NCI-H526 (cell line): ENCODE measurements at regions not wholly inside any gene's neighbourhood (a gene's known extent, or its start where the extent isn't known, plus 50 kb on each side); places are given as distances from the start of the nearest gene placed in this dataset.
"Not testable (repeated sequence)": the region's sequence is repeated elsewhere in the genome, so short reads cannot be mapped to it uniquely, and the experiment has no call there.

Source experiments
- DNase-seq, 2 experiments: peaks; one replicate each; lab custom pipeline; 2025; lab: John Stamatoyannopoulos, UW

DNA sequence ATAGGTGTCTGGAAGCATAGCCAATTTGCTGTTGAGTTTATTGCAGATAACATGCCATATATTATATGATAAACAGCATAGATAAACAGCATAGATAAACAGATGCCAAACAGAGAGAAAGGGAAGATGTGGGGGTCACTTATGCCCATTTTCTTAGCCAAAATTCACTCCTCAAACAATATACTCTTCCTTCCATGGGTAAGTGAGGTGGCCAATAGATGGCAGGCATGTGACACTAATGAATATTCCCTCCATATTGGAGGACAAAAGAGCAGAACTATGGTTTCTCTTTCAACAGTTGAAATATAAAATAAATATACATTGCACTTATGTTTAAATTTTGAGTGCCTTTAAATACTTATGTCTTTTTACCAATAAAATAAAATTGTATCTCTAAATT lies 1212.8 kb downstream of the REEP3 start:
- DNase-seq = no peak

DNA sequence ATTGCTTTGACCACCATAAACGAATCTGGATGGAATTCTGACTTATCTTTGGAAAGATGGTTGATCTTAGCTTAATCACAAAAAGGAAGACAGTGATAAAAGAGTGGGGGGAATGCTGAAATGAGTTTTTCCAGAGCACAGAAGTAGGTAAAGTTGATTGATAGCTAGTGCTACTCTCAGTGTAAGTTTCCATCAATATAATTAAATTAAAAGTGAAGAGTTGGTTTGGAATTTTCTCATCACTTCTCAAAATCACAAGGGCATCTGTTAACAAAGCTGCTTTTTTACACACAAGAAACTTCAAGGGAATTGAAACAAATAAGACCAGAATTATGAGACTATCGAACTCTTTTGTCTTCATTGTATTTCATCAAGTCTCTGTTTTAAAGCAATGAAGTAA lies 1217.3 kb downstream of the REEP3 start:
- DNase-seq = no peak

- no peak for DNase-seq
Observed at GRCh38 chr10:64745565-64745964, 1224.4 kb downstream of the REEP3 start.

DNA sequence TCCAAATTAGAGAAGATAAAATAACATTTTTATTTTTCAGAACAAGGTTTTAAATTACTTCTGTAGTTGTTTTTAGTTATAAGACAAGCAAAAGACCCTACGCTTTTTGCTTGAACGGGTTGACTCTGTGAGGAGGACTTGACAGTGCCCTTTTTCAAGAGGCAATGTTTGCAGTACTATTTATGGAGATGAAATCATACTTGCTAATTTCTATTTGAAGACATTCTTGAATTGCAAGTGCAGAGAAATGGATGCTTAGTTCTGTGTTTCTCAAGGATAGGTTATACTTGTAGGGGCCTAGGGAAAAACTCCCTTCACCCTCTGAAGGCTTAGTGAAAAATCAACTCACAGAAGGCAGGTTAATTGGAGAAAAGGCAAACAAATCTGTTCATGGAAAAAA lies 1229.5 kb downstream of the REEP3 start:
- no peak for DNase-seq

DNA sequence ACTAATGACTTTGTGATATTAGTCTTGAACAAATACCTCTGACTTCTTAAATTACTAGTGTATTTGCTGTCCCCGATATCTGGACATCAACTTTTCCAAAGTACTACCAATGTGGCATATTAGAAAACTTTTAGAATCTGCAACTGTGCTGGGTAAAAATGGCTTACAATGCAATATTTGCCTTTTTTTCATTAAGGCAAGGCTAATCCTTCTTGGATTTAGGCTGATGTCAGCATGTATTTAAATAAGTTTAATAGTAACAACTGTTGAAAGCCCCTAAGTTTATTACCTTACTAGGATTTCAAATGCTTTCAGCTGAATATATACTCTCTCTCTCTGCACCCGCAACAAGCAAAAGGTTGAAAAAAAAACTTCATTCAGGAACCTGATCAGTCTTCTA lies 1232.3 kb downstream of the REEP3 start:
- no peak for DNase-seq

GRCh38 chr10:64760371-64760770 lies 1239.2 kb downstream of the REEP3 start:
- DNase-seq = no peak

GRCh38 chr10:64762861-64763260 lies 1241.7 kb downstream of the REEP3 start:
- no peak for DNase-seq

DNA sequence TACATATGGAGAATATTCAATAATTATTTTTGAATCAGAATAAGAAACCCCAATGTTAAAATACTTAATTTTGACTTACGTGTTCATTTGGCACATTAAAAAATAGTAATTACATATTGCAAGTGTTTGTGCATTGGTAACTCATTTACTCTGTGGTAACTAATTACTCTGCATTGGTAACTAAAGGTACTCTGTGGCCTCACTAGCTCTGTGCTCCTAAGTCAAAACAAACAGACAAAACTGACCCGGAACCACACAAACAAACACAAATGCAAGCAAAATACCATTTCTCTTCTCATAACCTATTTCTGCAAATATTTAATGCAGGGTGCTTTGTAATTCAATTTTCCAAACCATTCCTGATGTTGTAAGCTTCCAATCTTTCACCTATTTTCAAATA lies 1244.3 kb downstream of the REEP3 start:
- DNase-seq = no peak

DNA sequence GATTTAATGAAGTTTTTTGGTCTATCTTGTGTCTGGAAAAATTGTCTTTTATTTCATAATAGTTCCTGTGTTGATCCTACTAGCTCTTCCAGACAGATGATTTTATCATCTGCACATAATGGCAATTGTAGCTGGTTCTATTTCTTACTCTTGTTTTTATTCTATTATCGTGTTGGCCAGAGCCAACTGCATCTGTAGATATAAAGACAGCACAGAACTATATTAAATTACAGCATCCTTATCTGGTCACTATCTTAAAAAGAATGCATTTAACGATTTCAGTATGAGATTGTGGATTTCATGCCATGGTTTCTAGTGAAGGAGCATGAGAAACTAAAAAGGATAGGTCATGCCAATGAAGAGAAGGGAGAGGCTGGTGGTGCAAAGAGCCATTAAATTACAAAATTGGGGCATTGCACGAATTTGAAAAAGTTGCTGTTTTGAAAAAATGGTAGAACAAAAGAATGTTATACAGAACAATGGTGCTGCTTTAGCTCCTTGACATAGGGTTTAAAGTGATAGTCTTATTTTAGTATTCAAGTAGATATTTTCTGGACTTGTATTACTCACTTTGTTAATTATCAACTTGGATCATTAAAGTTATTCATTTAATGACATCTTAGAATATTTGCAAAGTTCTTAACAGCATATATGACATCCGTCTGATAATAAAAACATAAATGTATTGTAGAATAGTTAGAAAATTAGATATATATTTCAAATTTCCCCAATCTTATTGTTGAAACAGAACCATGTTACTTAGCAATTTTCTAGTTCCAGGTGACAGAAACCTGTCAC lies 1250.3 kb downstream of the REEP3 start:
- no peak for DNase-seq

GRCh38 chr10:64773357-64773756 lies 1252.2 kb downstream of the REEP3 start:
- DNase-seq = no peak

DNA sequence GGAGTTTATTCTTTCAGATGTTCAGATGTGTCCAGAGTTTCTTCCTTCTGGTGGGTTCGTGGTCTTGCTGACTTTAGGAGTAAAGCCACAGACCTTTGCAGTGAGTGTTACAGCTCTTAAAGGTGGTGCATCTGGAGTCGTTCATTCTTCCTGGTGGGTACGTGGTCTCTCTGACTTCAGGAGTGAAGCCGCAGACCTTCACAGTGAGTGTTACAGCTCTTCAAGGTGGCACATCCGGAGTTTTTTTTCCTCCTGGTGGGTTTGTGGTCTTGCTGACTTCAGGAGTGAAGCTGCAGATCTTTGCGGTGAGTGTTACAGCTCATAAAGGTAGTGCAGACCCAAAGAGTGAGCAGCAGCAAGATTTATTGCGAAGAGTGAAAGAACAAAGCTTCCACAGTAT lies 1263.2 kb downstream of the REEP3 start:
- not testable (repeated sequence) for DNase-seq

DNA sequence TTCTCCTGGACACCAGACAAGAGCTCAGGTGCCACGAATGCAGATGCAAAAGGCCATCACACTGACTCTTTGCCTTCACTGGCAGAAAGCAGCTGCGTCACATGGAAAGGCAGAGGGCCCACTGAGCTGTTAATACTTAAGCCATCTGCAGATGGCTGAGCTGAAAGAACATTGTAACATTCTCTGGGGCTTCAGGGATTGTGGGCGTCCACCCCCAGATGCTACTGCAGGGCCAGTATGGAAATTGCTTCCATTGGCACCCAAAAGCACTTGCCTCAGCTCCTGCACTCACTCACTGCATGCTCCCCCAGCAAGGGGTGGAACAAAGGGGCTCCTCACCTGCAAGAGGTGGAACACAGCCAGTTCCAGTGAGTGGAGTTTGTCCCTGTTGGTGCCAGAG lies 1264.6 kb downstream of the REEP3 start:
- no peak for DNase-seq

DNA sequence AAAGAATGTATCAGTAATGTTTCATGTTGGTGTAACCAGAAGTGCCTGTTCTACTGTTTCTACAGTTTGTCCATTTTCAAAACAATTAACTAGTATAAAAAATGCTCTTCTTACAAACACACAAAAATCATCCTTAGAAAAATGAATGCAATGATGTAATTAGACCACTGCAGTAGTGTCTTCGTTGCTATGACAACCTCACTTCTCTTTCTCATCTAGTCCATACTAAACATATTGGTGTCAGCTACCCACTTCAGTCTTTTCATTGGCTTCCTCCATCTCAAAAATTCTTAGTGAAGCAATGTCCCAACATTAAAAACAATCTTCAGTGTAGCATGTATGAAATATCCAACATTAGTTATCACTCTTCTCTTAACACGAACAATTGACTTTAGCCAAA lies 1265.8 kb downstream of the REEP3 start:
- no peak for DNase-seq

DNA sequence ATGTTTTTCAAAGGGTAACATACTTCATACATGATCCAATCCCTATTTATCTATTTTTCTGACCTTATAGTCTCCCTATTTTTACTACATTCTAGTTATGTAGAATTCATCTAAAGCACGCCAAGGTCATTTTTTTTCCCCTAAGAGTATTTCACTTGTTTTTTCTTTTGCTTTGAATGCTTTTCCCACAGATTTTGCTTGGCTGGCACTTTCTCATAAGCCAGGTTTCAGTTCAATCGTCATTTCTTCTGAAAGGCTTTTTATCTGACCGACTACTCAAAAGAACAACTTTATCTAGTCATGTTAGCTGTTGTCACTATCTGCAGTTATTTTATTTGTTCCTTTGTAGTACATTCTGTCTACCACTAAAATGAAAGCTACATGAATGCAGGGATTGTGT lies 1274.6 kb downstream of the REEP3 start:
- no peak for DNase-seq

DNA sequence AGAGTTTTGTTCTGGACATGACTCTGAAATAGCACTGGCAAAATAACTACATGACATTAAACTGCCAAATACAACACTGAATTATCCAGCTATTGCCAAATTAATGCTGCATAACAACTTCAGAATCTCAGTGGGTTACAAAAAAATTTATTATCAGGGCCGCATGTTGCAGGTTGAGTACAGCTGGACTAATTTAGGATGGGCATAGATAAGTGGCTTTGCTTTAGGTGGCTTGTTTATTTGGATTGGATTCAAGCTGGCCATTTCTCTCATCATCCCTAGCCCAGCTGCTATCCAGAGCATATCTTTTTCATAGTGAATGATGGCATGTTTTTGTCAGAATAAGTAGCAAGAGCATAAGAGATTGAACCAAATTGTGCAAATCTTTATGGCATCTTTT lies 1277.1 kb downstream of the REEP3 start:
- no peak for DNase-seq

GRCh38 chr10:64808233-64808632 lies 1287.0 kb downstream of the REEP3 start:
- DNase-seq = not testable (repeated sequence)

DNA sequence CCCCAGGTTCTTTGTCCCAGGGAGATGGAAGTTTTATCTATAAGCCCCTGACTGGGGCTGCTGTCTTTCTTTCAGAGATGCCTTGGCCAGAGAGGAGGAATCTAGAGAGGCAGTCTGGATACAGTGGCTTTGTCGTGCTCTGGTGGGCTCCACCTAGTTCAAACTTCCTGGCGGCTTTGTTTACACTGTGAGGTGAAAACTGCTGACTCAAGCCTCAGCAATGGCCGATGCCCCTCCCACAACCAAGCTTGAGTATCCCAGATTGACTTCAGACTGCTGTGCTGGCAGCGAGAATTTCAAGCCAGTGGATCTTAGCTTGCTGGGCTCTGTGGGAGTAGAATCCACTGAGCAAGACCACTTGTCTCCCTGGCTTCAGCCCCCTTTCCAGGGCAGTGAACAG lies 1288.8 kb downstream of the REEP3 start:
- DNase-seq = not testable (repeated sequence)

GRCh38 chr10:64813391-64813790 lies 1292.2 kb downstream of the REEP3 start:
- DNase-seq = no peak

GRCh38 chr10:64814201-64814600 lies 1293.0 kb downstream of the REEP3 start:
- DNase-seq = no peak

- DNase-seq = no peak
Observed at GRCh38 chr10:64829888-64830412, 1308.7 kb downstream of the REEP3 start.

DNA sequence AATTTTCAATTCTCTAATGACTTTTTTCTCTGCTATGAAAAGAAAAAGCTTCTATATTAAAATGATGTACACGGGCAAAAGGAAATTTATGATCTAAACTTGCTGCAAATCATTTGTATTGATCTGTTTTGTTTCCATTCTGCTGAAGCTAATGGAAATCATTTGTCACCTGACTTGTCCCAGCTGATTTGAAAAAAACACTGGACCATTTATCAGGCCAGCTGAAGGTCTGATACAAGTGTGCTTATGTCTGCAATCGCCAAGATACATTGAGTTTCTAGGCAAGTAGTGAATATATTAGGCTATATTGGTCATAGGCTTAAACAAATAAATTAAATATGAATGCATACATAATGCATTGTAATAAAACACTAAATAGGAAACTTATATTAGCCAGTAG lies 1309.7 kb downstream of the REEP3 start:
- DNase-seq = no peak

- no peak for DNase-seq
Observed at GRCh38 chr10:64840341-64840740, 1319.1 kb downstream of the REEP3 start.

DNA sequence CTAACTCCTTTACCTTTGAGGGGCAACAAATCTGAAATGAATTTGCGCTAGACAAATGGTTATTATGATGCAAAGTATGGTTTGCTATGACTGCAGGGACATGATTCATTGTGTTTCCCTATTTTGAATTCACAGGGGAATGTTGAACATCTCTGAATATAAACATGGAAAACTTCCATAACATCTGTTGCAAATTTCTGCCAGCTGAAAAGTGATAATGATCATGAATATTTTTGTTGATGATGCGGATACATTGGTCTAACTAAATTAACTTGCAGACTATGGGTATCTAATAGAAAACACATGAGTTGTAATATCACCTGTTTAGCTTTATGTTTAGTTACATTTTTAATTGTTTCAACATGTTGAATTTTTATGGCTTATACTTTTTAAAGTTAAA lies 1325.5 kb downstream of the REEP3 start:
- DNase-seq = no peak

GRCh38 chr10:64855941-64856340 lies 1334.7 kb downstream of the REEP3 start:
- no peak for DNase-seq
